NB4 (cell line): ENCODE measurements at regions not wholly inside any gene's neighbourhood (a gene's known extent, or its start where the extent isn't known, plus 50 kb on each side); places are given as distances from the start of the nearest gene placed in this dataset.

Experiments
- CTCF ChIP-seq: IDR thresholded peaks from one replicate; pipeline ENCODE4 v1.5.1; 2012; ENCODE audit warnings: low read depth, low read length
- MAX ChIP-seq: IDR thresholded peaks from 2 replicates; pipeline ENCODE4 v1.6.1; 2011; ENCODE audit warnings: low read depth, low read length

- TF ChIP-seq CTCF (no peak), MAX (no peak)
These were observed 100.8 kb downstream of the TNFAIP3 start for GRCh38 chr6:137967689-137968454.
